MM.1S (cell line): ENCODE measurements at regions not wholly inside any gene's neighbourhood (a gene's known extent, or its start where the extent isn't known, plus 50 kb on each side); places are given as distances from the start of the nearest gene placed in this dataset.

Experiments used
- DNase-seq: peaks from one replicate; pipeline ENCODE4 v3.0.0-alpha.2; 2015
- H2AFZ ChIP-seq: fragments of 300-600 bp; sonication (generic); 2 replicates; pipeline ENCODE4 v1.6.0; 2016; ENCODE audit warnings: antibody characterized with exemption, low read length
- H3F3A ChIP-seq: fragments of 300-600 bp; sonication (generic); 2 replicates; pipeline ENCODE4 v1.6.1; 2016; ENCODE audit warnings: mild to moderate bottlenecking, antibody characterized with exemption, low read length, moderate library complexity, mixed read lengths; ENCODE audit not compliant: insufficient read depth
- H3K27ac ChIP-seq: fragments of 300-600 bp; sonication (generic); 2 replicates; pipeline ENCODE4 v1.5.1; 2016; ENCODE audit warnings: mild to moderate bottlenecking, low read length
- H3K27me3 ChIP-seq: fragments of 300-600 bp; sonication (generic); replicated peaks from 2 replicates; pipeline ENCODE4 v1.6.0; 2016; ENCODE audit warnings: low read length; ENCODE audit not compliant: insufficient read depth
- H3K36me3 ChIP-seq: fragments of 300-600 bp; sonication (generic); replicated peaks from 2 replicates; pipeline ENCODE4 v1.6.1; 2016; ENCODE audit warnings: mild to moderate bottlenecking, low read length, mixed read lengths; ENCODE audit not compliant: insufficient read depth
- H3K4me1 ChIP-seq: fragments of 300-600 bp; sonication (generic); 2 replicates; pipeline ENCODE4 v1.6.1; 2016; ENCODE audit warnings: low read length, mixed read lengths
- H3K4me2 ChIP-seq: fragments of 300-600 bp; sonication (generic); 2 replicates; pipeline ENCODE4 v1.6.0; 2016; ENCODE audit warnings: low read depth, low read length
- H3K4me3 ChIP-seq: fragments of 300-600 bp; sonication (generic); 2 replicates; pipeline ENCODE4 v1.5.1; 2016; ENCODE audit warnings: low read length, mixed read lengths
- H3K79me2 ChIP-seq: fragments of 300-600 bp; sonication (generic); 2 replicates; pipeline ENCODE4 v1.6.1; 2016; ENCODE audit warnings: mixed run types, low read length, mixed read lengths
- H3K9ac ChIP-seq: fragments of 300-600 bp; sonication (generic); 2 replicates; pipeline ENCODE4 v1.6.1; 2016; ENCODE audit warnings: low read length, mixed read lengths
- H3K9me2 ChIP-seq: fragments of 300-600 bp; sonication (generic); replicated peaks from 2 replicates; pipeline ENCODE4 v1.6.1; 2016; ENCODE audit warnings: mild to moderate bottlenecking, low read length, mixed read lengths; ENCODE audit not compliant: insufficient read depth
- H3K9me3 ChIP-seq: fragments of 300-600 bp; sonication (generic); replicated peaks from 2 replicates; pipeline ENCODE4 v1.6.1; 2016; ENCODE audit warnings: mild to moderate bottlenecking, low read length, mixed read lengths; ENCODE audit not compliant: insufficient read depth
- H4K20me1 ChIP-seq: fragments of 300-600 bp; sonication (generic); 2 replicates; pipeline ENCODE4 v1.6.1; 2016; ENCODE audit warnings: mild to moderate bottlenecking, low read length, moderate library complexity, mixed read lengths; ENCODE audit not compliant: insufficient read depth
- CTCF ChIP-seq: fragments of 300-600 bp; sonication (generic); IDR thresholded peaks from 2 replicates; pipeline ENCODE4 v1.5.1; 2016; ENCODE audit warnings: antibody characterized with exemption, low read length, mixed read lengths
- EZH2 ChIP-seq: fragments of 300-600 bp; sonication (generic); optimal IDR thresholded peaks from 2 replicates; pipeline ENCODE3; 2017; ENCODE audit warnings: low read depth, mild to moderate bottlenecking, antibody characterized with exemption, low read length, mixed read lengths
- EZH2phosphoT487 ChIP-seq: fragments of 300-600 bp; sonication (generic); IDR thresholded peaks from 2 replicates; pipeline ENCODE4 v1.6.1; 2018; ENCODE audit warnings: antibody characterized with exemption, low read length

GRCh38 chr2:217062768-217063167, 202.9 kb upstream of the TNP1 start:
- Histone ChIP-seq H3K79me2 (no peaks in the 10 kb centered on the region), H3K27ac (no peak overlapping the region), H3K9me2 (no peaks in the 10 kb centered on the region), H4K20me1 (no peaks in the 10 kb centered on the region), H3K36me3 (no peaks in the 10 kb centered on the region), H3K9me3 (no peaks in the 10 kb centered on the region), H3K27me3 (no peaks in the 10 kb centered on the region), H3K4me2 (no peak overlapping the region), H3K9ac (no peak overlapping the region), H3K4me1 (no peaks in the 10 kb centered on the region), H2AFZ (no peak overlapping the region), H3F3A (no peaks in the 10 kb centered on the region), H3K4me3 (no peak overlapping the region)
- DNase-seq = no peak
- TF ChIP-seq CTCF = no peak
- TF ChIP-seq EZH2phosphoT487 = no peak
- TF ChIP-seq EZH2 = no peak

- no peak for DNase-seq
- no peaks in the 10 kb centered on the region for H3K9me2 ChIP-seq
- H3K4me1 ChIP-seq = no peaks in the 10 kb centered on the region
- H3K79me2 ChIP-seq = no peaks in the 10 kb centered on the region
- TF ChIP-seq EZH2 = no peak
- TF ChIP-seq EZH2phosphoT487 = no peak
- no peak for TF ChIP-seq CTCF
- no peaks in the 10 kb centered on the region for H4K20me1 ChIP-seq
- H3F3A ChIP-seq = no peaks in the 10 kb centered on the region
- H2AFZ ChIP-seq = no peak overlapping the region
- H3K4me3 ChIP-seq = no peak overlapping the region
- H3K9me3 ChIP-seq = no peaks in the 10 kb centered on the region
- no peaks in the 10 kb centered on the region for H3K27me3 ChIP-seq
- H3K4me2 ChIP-seq = no peak overlapping the region
- H3K27ac ChIP-seq = no peak overlapping the region
- H3K36me3 ChIP-seq = no peaks in the 10 kb centered on the region
- H3K9ac ChIP-seq = no peak overlapping the region
These were observed 202.1 kb upstream of the TNP1 start for GRCh38 chr2:217061916-217062505.

- Histone ChIP-seq H3K27ac (no peak overlapping the region), H3K27me3 (no peaks in the 10 kb centered on the region), H3K36me3 (no peaks in the 10 kb centered on the region), H3K79me2 (no peaks in the 10 kb centered on the region), H3F3A (no peaks in the 10 kb centered on the region), H3K9me3 (no peaks in the 10 kb centered on the region), H3K4me1 (no peaks in the 10 kb centered on the region), H3K9ac (no peak overlapping the region), H4K20me1 (no peaks in the 10 kb centered on the region), H2AFZ (no peak overlapping the region), H3K4me2 (no peak overlapping the region), H3K9me2 (no peaks in the 10 kb centered on the region), H3K4me3 (no peak overlapping the region)
- TF ChIP-seq EZH2 = no peak
- no peak for TF ChIP-seq EZH2phosphoT487
- no peak for TF ChIP-seq CTCF
- DNase-seq = no peak
These were observed 201.2 kb upstream of the TNP1 start for GRCh38 chr2:217060951-217061547.
